ENCODE measurements at regions not wholly inside any gene's neighbourhood (a gene's known extent, or its start where the extent isn't known, plus 50 kb on each side); places are given as distances from the start of the nearest gene placed in this dataset.

DNA sequence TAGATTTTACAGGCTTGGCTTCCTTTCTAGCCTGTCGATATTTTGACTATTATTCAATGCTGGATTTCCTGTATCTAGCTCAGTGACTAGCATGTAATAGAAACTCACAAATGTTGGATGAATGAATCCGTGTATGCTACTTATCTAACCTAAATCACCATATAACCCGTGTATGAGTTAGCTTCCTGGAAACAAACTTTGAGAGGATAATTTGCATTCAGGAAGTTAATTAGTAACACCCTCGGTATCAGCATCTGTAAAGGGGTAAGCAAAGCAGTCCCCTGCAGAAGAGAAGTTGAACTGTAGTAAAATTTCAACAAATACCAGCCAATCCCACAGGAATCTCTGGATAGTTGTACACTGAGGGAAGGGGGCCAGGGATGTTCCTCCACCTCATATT, 269.4 kb upstream of the LRATD1 start:
- Histone ChIP-seq H3K4me1 (no peaks in the 10 kb centered on the region), H3K36me3 (no peaks in the 10 kb centered on the region), H3K9me3 (no peaks in the 10 kb centered on the region), H3K27me3 (no peaks in the 10 kb centered on the region), H3K27ac (no peak overlapping the region), H3K4me3 (no peak overlapping the region)
- DNase-seq, result no peak
- intact Hi-C loops (cut with DNase I; ENCODE audit: low total_unique reads), result no loop called here
- TF ChIP-seq, protein P1, sequence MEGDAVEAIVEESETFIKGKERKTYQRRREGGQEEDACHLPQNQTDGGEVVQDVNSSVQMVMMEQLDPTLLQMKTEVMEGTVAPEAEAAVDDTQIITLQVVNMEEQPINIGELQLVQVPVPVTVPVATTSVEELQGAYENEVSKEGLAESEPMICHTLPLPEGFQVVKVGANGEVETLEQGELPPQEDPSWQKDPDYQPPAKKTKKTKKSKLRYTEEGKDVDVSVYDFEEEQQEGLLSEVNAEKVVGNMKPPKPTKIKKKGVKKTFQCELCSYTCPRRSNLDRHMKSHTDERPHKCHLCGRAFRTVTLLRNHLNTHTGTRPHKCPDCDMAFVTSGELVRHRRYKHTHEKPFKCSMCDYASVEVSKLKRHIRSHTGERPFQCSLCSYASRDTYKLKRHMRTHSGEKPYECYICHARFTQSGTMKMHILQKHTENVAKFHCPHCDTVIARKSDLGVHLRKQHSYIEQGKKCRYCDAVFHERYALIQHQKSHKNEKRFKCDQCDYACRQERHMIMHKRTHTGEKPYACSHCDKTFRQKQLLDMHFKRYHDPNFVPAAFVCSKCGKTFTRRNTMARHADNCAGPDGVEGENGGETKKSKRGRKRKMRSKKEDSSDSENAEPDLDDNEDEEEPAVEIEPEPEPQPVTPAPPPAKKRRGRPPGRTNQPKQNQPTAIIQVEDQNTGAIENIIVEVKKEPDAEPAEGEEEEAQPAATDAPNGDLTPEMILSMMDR (IDR thresholded peaks at IDR 0.05), result no peak

DNA sequence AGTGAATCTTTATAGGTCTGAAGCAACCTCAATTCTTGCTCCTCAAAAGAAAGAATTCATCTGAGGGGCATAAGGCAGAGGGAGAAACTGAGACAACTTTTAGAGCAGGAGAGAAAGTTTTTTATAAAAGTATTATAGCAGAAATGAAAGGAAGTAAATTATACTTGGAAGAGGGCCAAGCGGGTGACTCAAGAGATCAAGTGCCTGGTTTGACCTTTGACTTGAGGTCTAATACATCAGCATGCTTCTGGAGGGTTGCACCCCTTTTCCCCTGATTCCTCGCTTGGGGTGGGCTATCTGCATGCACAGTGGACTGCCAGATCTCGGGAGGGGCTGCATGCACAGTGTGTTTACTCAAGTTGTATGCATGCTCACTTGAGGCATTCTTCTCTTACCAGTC, 268.5 kb upstream of the LRATD1 start:
- H3K27ac ChIP-seq, result no peak overlapping the region
- intact Hi-C loops (cut with DNase I; ENCODE audit: low total_unique reads), result no loop called here
- no peaks in the 10 kb centered on the region for H3K4me1 ChIP-seq
- H3K27me3 ChIP-seq, result no peaks in the 10 kb centered on the region
- H3K9me3 ChIP-seq, result no peaks in the 10 kb centered on the region
- H3K36me3 ChIP-seq, result no peaks in the 10 kb centered on the region
- DNase-seq, result no peak
- TF ChIP-seq, protein P1 (IDR thresholded peaks at IDR 0.05), result no peak
- no peak overlapping the region for H3K4me3 ChIP-seq

DNA sequence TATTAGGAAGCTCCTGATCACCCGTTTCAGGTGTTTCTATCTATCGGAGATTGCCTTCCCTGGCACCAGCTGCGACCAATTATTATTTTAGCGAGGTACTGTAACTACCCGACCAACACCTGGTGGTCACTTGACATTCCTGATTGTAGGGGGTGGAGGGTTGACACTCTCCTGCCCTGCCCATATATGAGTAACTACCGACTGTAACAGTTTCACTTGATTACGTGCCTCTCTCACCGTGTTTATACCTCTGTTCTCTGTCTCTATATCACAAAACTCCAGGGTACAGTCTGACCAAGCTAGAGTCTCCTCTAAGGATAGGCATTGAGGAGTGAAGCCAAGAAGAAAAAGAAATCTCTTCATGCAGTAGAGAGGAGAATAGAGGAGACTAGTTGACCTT, 268.0 kb upstream of the LRATD1 start:
- DNase-seq, result no peak
- Histone ChIP-seq H3K4me1 (no peaks in the 10 kb centered on the region), H3K4me3 (no peak overlapping the region), H3K27ac (no peak overlapping the region), H3K27me3 (no peaks in the 10 kb centered on the region), H3K9me3 (no peaks in the 10 kb centered on the region), H3K36me3 (no peaks in the 10 kb centered on the region)
- intact Hi-C loops (cut with DNase I; ENCODE audit: low total_unique reads), result no loop called here
- TF ChIP-seq, protein P1 (IDR thresholded peaks at IDR 0.05), result no peak

DNA sequence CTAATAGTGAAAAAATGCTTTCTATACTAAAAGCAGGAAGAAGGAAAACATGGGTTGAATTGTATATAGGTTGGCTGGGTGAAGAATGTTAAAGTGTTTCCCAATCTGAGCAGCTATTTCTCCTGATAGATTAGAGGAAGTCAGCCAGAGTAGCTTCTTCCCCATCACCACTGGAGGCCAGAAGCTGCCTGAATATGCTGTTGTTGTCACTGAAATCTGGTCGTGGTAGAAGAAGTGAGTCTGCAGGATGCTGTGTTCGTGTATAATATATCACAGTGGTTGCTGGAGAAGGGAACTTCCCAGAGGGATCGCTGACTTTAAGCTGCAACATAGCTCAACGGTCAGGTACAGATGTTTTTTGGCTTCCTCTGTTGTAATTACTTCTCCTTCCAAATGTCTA, 247.5 kb upstream of the LRATD1 start:
- intact Hi-C loops (cut with DNase I; ENCODE audit: low total_unique reads), result no loop called here
- H3K27me3 ChIP-seq, result no peaks in the 10 kb centered on the region
- TF ChIP-seq, protein P1 (IDR thresholded peaks at IDR 0.05), result no peak
- H3K9me3 ChIP-seq, result no peaks in the 10 kb centered on the region
- H3K4me1 ChIP-seq, result no peaks in the 10 kb centered on the region
- no peaks in the 10 kb centered on the region for H3K36me3 ChIP-seq
- no peak for DNase-seq
- no peak overlapping the region for H3K4me3 ChIP-seq
- no peak overlapping the region for H3K27ac ChIP-seq

DNA sequence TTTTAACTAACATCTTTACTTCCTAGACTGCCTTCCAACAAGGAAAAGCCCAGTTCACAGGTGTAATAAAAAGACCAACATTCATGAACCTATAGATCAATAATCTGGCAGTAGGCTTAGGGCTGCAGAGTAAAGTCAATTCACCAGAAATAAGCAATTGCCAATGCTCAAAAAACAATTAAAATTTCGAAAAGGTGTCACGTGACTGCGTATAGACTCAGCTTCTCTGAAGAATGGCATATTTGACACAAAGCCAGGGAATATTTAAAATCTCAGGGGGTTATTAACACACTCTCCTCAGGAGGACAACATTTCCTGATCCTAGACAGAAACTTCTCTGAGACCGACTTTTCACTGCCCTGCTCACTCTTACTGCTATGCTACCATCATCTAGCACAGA, 245.2 kb upstream of the LRATD1 start:
- DNase-seq, result no peak
- Histone ChIP-seq H3K4me1 (no peaks in the 10 kb centered on the region), H3K9me3 (no peaks in the 10 kb centered on the region), H3K27ac (no peak overlapping the region), H3K36me3 (no peaks in the 10 kb centered on the region), H3K27me3 (no peaks in the 10 kb centered on the region), H3K4me3 (no peak overlapping the region)
- intact Hi-C loops (cut with DNase I; ENCODE audit: low total_unique reads), result no loop called here
- TF ChIP-seq, protein P1 (IDR thresholded peaks at IDR 0.05), result no peak

DNA sequence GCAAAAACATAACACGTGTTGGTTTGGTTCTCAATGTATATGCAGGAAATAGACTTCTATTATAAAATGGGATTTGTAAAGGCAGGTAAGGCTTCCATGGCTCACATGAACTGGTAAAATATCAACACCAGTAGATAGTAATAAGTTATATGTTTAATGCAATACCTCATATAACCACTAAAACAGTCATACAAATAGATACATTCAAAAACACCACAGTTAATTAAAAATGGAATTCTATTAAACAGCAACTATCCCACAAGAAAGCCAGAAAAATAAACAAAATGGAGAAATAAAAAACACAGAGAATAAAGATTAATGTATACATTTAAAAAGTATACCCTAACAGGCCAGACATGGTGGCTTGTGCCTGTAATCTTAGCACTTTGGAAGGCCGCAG, 243.8 kb upstream of the LRATD1 start:
- Histone ChIP-seq H3K27me3 (no peaks in the 10 kb centered on the region), H3K36me3 (no peaks in the 10 kb centered on the region), H3K4me1 (no peaks in the 10 kb centered on the region), H3K4me3 (no peak overlapping the region), H3K9me3 (no peaks in the 10 kb centered on the region), H3K27ac (no peak overlapping the region)
- intact Hi-C loops (cut with DNase I; ENCODE audit: low total_unique reads), result no loop called here
- TF ChIP-seq, protein P1 (IDR thresholded peaks at IDR 0.05), result no peak
- no peak for DNase-seq

All from tibial artery (tissue), 4 donors.